HCT116 (cell line): ENCODE measurements at regions not wholly inside any gene's neighbourhood (a gene's known extent, or its start where the extent isn't known, plus 50 kb on each side); places are given as distances from the start of the nearest gene placed in this dataset.

Experiments
- ATAC-seq: fragments of 200-7000 bp; cut with Tn5 transposase; 2 replicates; pipeline ENCODE4 v1.9.1; 2020; ENCODE audit warnings: mild to moderate bottlenecking, moderate library complexity
- BruUV-seq: library from RNA; stranded (reverse); fragments of 400-500 nt; replicated peaks from 2 replicates; lab custom pipeline; 2021; lab: Mats Ljungman, UMichigan
- CTCF ChIA-PET: fragments of 300-600 bp; sonication (Branson Sonifier 250); formaldehyde crosslinking; loops from one replicate; lab custom pipeline; 2021; ENCODE audit warnings: antibody characterized with exemption; lab: Charles Lee
- POLR2A ChIA-PET: fragments of 300-600, 350-600 bp; sonication (Branson Sonifier 250); formaldehyde crosslinking; loops from one replicate; lab custom pipeline; 2021; ENCODE audit warnings: antibody characterized with exemption; lab: Charles Lee
- RAD21 ChIA-PET, 2 experiments: fragments of 300-600 bp; sonication (Branson Sonifier 250); formaldehyde crosslinking; loops; one replicate each; lab custom pipeline; 2023; ENCODE audit warnings: low total read pairs in 2 of 2; ENCODE audit not compliant: uncharacterized antibody in 2 of 2, unreplicated experiment in 2 of 2, low non-redundant PET in 1 of 2; lab: Charles Lee
- DNase-seq: peaks from one replicate; pipeline ENCODE4 v3.0.0-alpha.2; 2010; ENCODE audit warnings: low read depth, low spot score
- H2AFZ ChIP-seq: fragments of 200-600 bp; shearing (Covaris generic), sonication (generic); 2 replicates; pipeline ENCODE4 v1.6.1; 2017; ENCODE audit warnings: low read depth, mixed run types, mixed read lengths, antibody characterized with exemption, low read length; ENCODE audit not compliant: poor library complexity, severe bottlenecking
- H3K27ac ChIP-seq: 2 replicates; pipeline ENCODE4 v1.5.1; 2012; ENCODE audit warnings: low read depth, low read length
- H3K27me3 ChIP-seq: fragments of 200-600 bp; sonication (generic); 2 replicates; pipeline ENCODE4 v1.6.1; 2016; ENCODE audit warnings: mixed run types, low read length, mixed read lengths; ENCODE audit not compliant: insufficient read depth
- H3K36me3 ChIP-seq, 2 experiments: fragments of 200-500 bp in 1 of 2; fragments of 200-600 bp in 1 of 2; sonication (Bioruptor generic) in 1 of 2; sonication (generic) in 1 of 2; 2 replicates each; pipeline versions ENCODE4 v1.5.1 to v1.6.1; 2014 to 2016; ENCODE audit warnings: low read length in 2 of 2, inconsistent platforms in 1 of 2, mixed read lengths in 1 of 2, mixed run types in 1 of 2; ENCODE audit not compliant: insufficient read depth in 2 of 2, control insufficient read depth in 1 of 2
- H3K4me1 ChIP-seq, 2 experiments: fragments of 200-600 bp in 1 of 2; sonication (generic) in 1 of 2; 2 replicates each; pipeline versions ENCODE4 v1.5.1 to v1.6.1; 2012 to 2017; ENCODE audit warnings: low read length in 2 of 2, inconsistent platforms in 1 of 2, mild to moderate bottlenecking in 1 of 2, mixed read lengths in 1 of 2, mixed run types in 1 of 2, moderate library complexity in 1 of 2; ENCODE audit not compliant: insufficient read depth in 2 of 2, control insufficient read depth in 1 of 2
- H3K4me2 ChIP-seq: fragments of 200-600 bp; sonication (generic); 2 replicates; pipeline ENCODE4 v1.6.1; 2017; ENCODE audit warnings: mixed run types, low read length, mixed read lengths
- H3K4me3 ChIP-seq, 2 experiments: fragments of 200-600 bp in 1 of 2; sonication (generic) in 1 of 2; replicated peaks in 1 of 2; 2 replicates each; pipeline ENCODE4 v1.5.1; 2011 to 2016; ENCODE audit warnings: low read length in 2 of 2, control low read depth in 1 of 2, low read depth in 1 of 2, mild to moderate bottlenecking in 1 of 2, mixed read lengths in 1 of 2, mixed run types in 1 of 2
- H3K79me2 ChIP-seq: fragments of 200-600 bp; sonication (generic); 2 replicates; pipeline ENCODE4 v1.6.1; 2017; ENCODE audit warnings: mild to moderate bottlenecking, mixed run types, low read length, moderate library complexity, mixed read lengths; ENCODE audit not compliant: insufficient read depth
- H3K9ac ChIP-seq: fragments of 200-600 bp; sonication (generic); 2 replicates; pipeline ENCODE4 v1.6.1; 2016; ENCODE audit warnings: low read length, mixed read lengths
- H3K9me2 ChIP-seq: fragments of 200-600 bp; sonication (generic), shearing (Covaris generic); 2 replicates; pipeline ENCODE4 v1.6.1; 2017; ENCODE audit warnings: mixed run types, mild to moderate bottlenecking, moderate library complexity; ENCODE audit not compliant: insufficient read depth
- H3K9me3 ChIP-seq, 2 experiments: fragments of 200-500 bp in 1 of 2; fragments of 200-600 bp in 1 of 2; sonication (Bioruptor generic) in 1 of 2; sonication (generic) in 1 of 2; 2 replicates each; pipeline ENCODE4 v1.6.1; 2014 to 2017; ENCODE audit warnings: low read length in 2 of 2, mixed read lengths in 2 of 2, inconsistent platforms in 1 of 2, low read depth in 1 of 2, mild to moderate bottlenecking in 1 of 2, mixed run types in 1 of 2, moderate library complexity in 1 of 2; ENCODE audit not compliant: control insufficient read depth in 1 of 2, insufficient read depth in 1 of 2
- H4K20me1 ChIP-seq: fragments of 200-600 bp; sonication (generic), shearing (Covaris generic); 2 replicates; pipeline ENCODE4 v1.6.1; 2017; ENCODE audit warnings: mixed run types, mild to moderate bottlenecking, moderate library complexity; ENCODE audit not compliant: insufficient read depth
- CEBPB ChIP-seq: IDR thresholded peaks from 2 replicates; pipeline ENCODE4 v1.6.1; 2012; ENCODE audit warnings: low read depth
- EGR1 ChIP-seq: IDR thresholded peaks from 2 replicates; pipeline ENCODE4 v1.6.1; 2012; ENCODE audit warnings: low read depth
- ELF1 ChIP-seq: IDR thresholded peaks from 2 replicates; pipeline ENCODE4 v1.6.1; 2012; ENCODE audit warnings: low read depth, borderline replicate concordance
- FOSL1 ChIP-seq: IDR thresholded peaks from 2 replicates; pipeline ENCODE4 v1.6.1; 2012; ENCODE audit warnings: low read depth
- JUND ChIP-seq: IDR thresholded peaks from 2 replicates; pipeline ENCODE4 v1.6.1; 2012
- POLR2A ChIP-seq: IDR thresholded peaks from 2 replicates; pipeline ENCODE4 v1.7.0; 2011; ENCODE audit warnings: borderline replicate concordance; ENCODE audit not compliant: insufficient read depth, insufficient read length; ENCODE audit errors: extremely low read depth
- POLR2AphosphoS5 ChIP-seq: IDR thresholded peaks from 2 replicates; pipeline ENCODE4 v1.6.1; 2011; ENCODE audit warnings: mild to moderate bottlenecking, low read depth, low read length, moderate library complexity
- SIN3A ChIP-seq: IDR thresholded peaks from 2 replicates; pipeline ENCODE4 v1.6.1; 2012; ENCODE audit warnings: low read depth
- SP1 ChIP-seq: IDR thresholded peaks from 2 replicates; pipeline ENCODE4 v1.6.1; 2012; ENCODE audit warnings: low read depth
- ZFX ChIP-seq: fragments of 450-650 bp; IDR thresholded peaks from 2 replicates; pipeline ENCODE4 v1.6.1; 2017
- intact Hi-C: fragments of 100-400 bp; cut with micrococcal nuclease; formaldehyde crosslinking; loops from 2 replicates; pipeline ENCODE4 v1.10.0; 2022
- TF ChIP-seq, protein P1 (sequence below), 3 experiments: fragments of 200-600 bp in 1 of 3; sonication (generic) in 1 of 3; IDR thresholded peaks in 2 of 3; conservative IDR thresholded peaks in 1 of 3; 2 replicates each; pipeline ENCODE4 v1.5.1; 2012 to 2017; ENCODE audit warnings: low read depth in 2 of 3, low read length in 2 of 3, antibody characterized with exemption in 1 of 3, borderline replicate concordance in 1 of 3, control low read depth in 1 of 3, mild to moderate bottlenecking in 1 of 3, mixed read lengths in 1 of 3, mixed run types in 1 of 3, moderate library complexity in 1 of 3; ENCODE audit not compliant: insufficient read depth in 1 of 3
- TF ChIP-seq, protein P2 (sequence below): IDR thresholded peaks from 2 replicates; pipeline ENCODE4 v1.6.1; 2012
- TF ChIP-seq, protein P3 (sequence below): IDR thresholded peaks from 2 replicates; pipeline ENCODE4 v1.6.1; 2011; ENCODE audit warnings: mild to moderate bottlenecking, low read length, moderate library complexity; ENCODE audit not compliant: insufficient replicate concordance; ENCODE audit errors: extremely low read depth
- TF ChIP-seq, protein P4 (sequence below): IDR thresholded peaks from 2 replicates; pipeline ENCODE4 v1.6.1; 2012

DNA sequence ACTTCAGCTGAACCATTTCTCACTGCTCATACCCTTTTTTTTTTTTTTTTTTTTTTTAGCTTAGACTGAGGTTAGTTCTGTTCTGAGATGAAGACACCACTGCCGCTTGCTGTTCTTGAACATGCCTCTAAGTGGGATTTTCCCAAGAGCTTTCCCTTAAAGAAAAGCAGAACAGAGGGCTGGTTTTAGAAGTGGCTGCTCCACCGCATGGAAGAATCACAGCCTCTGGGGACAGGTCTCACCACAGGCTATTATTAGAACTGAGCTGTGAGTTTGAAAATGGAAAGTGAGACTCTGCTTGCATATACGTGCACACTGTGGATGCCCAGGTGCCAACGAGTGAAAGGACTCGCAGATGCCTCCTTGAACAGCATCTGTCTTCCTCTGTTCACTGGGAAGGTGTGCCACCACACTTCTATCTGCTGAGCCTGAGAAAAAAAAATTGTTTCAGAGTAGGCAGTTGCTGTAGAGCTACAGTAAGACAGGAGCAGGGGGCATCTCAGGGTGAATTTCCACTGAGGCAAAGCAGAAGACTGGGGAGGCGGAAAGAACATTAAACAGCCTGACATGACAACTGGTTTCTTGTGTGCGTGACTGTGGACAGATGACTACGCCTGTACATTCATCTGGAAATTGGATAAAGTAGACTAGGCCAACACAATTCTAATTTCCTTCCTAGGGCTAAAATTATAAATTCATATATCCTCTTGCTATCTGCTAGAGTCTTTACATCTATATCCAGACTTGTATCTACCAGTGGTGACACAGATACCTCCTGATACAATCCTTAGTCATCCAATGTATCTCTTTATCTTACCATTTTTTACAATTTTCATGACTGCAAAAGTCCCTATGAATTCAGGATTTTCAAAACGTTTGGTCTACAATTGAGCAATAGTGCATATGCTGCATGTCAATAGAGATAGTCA lies 1045.7 kb upstream of the CELF4 start:
- no peak overlapping the region for H2AFZ ChIP-seq
- H3K27me3 ChIP-seq: no peaks in the 10 kb centered on the region
- no peaks in the 10 kb centered on the region for H3K79me2 ChIP-seq
- no peaks in the 10 kb centered on the region for H4K20me1 ChIP-seq
- RAD21 ChIA-PET: no interaction called here
- H3K9me3 ChIP-seq: no peaks in the 10 kb centered on the region; a peak in 1 of 4 replicates
- no peaks in the 10 kb centered on the region for H3K9me2 ChIP-seq
- POLR2A ChIA-PET: no interaction called here
- no peak overlapping the region for H3K9ac ChIP-seq
- no peak overlapping the region for H3K4me3 ChIP-seq
- BruUV-seq: no TSS peak
- no peak overlapping the region for H3K27ac ChIP-seq
- no peak for TF ChIP-seq FOSL1
- TF ChIP-seq ZFX: no peak
- no peak for TF ChIP-seq JUND
- TF ChIP-seq EGR1: no peak
- TF ChIP-seq, protein P1, sequence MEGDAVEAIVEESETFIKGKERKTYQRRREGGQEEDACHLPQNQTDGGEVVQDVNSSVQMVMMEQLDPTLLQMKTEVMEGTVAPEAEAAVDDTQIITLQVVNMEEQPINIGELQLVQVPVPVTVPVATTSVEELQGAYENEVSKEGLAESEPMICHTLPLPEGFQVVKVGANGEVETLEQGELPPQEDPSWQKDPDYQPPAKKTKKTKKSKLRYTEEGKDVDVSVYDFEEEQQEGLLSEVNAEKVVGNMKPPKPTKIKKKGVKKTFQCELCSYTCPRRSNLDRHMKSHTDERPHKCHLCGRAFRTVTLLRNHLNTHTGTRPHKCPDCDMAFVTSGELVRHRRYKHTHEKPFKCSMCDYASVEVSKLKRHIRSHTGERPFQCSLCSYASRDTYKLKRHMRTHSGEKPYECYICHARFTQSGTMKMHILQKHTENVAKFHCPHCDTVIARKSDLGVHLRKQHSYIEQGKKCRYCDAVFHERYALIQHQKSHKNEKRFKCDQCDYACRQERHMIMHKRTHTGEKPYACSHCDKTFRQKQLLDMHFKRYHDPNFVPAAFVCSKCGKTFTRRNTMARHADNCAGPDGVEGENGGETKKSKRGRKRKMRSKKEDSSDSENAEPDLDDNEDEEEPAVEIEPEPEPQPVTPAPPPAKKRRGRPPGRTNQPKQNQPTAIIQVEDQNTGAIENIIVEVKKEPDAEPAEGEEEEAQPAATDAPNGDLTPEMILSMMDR (IDR thresholded peaks at IDR 0.05 in 2 of 3, conservative IDR thresholded peaks at IDR 0.05 in 1 of 3; ENCODE audit: borderline replicate concordance in 1 of 3, insufficient read depth in 1 of 3, low read depth in 2 of 3, low read length in 2 of 3): no peak
- TF ChIP-seq, protein P2, sequence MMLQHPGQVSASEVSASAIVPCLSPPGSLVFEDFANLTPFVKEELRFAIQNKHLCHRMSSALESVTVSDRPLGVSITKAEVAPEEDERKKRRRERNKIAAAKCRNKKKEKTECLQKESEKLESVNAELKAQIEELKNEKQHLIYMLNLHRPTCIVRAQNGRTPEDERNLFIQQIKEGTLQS: no peak
- TF ChIP-seq, protein P3, sequence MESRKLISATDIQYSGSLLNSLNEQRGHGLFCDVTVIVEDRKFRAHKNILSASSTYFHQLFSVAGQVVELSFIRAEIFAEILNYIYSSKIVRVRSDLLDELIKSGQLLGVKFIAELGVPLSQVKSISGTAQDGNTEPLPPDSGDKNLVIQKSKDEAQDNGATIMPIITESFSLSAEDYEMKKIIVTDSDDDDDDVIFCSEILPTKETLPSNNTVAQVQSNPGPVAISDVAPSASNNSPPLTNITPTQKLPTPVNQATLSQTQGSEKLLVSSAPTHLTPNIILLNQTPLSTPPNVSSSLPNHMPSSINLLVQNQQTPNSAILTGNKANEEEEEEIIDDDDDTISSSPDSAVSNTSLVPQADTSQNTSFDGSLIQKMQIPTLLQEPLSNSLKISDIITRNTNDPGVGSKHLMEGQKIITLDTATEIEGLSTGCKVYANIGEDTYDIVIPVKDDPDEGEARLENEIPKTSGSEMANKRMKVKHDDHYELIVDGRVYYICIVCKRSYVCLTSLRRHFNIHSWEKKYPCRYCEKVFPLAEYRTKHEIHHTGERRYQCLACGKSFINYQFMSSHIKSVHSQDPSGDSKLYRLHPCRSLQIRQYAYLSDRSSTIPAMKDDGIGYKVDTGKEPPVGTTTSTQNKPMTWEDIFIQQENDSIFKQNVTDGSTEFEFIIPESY: no peak
- no peak for TF ChIP-seq CEBPB
- TF ChIP-seq POLR2AphosphoS5: no peak
- TF ChIP-seq, protein P4, sequence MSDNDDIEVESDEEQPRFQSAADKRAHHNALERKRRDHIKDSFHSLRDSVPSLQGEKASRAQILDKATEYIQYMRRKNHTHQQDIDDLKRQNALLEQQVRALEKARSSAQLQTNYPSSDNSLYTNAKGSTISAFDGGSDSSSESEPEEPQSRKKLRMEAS: no peak
- no peak for TF ChIP-seq SIN3A
- no peak for TF ChIP-seq POLR2A
- TF ChIP-seq ELF1: no peak
- TF ChIP-seq SP1: no peak
- TF ChIP-seq, all 23 proteins: peak for 0
- intact Hi-C loops: no loop called here
- Histone ChIP-seq H3K36me3 (no peaks in the 10 kb centered on the region), H3K4me1 (no peaks in the 10 kb centered on the region), H3K4me2 (no peak overlapping the region)
- ATAC-seq (no peak), DNase-seq (no peak)
- CTCF ChIA-PET: no interaction called here
